ENCODE measurements at regions not wholly inside any gene's neighbourhood (a gene's known extent, or its start where the extent isn't known, plus 50 kb on each side); places are given as distances from the start of the nearest gene placed in this dataset.

DNA sequence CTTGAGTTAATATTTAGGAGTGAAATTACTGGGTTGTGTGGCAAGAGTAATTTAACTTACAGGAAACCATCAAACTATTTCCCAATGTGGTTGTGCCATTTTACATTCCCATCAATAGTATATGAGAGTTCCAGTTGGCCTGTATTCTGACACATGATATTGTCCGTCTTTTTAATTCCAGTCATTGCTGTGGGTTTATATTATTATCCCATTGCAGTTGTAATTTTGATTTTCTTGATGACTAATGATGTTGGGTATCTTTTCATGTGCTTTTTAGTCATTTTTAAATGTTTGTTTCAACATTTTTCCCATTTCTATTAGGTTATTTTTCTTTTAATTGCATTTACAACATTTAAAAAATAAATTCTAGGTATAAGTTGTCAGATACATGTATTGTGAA lies 614.0 kb downstream of the UTRN start:
- TF ChIP-seq, protein P1, sequence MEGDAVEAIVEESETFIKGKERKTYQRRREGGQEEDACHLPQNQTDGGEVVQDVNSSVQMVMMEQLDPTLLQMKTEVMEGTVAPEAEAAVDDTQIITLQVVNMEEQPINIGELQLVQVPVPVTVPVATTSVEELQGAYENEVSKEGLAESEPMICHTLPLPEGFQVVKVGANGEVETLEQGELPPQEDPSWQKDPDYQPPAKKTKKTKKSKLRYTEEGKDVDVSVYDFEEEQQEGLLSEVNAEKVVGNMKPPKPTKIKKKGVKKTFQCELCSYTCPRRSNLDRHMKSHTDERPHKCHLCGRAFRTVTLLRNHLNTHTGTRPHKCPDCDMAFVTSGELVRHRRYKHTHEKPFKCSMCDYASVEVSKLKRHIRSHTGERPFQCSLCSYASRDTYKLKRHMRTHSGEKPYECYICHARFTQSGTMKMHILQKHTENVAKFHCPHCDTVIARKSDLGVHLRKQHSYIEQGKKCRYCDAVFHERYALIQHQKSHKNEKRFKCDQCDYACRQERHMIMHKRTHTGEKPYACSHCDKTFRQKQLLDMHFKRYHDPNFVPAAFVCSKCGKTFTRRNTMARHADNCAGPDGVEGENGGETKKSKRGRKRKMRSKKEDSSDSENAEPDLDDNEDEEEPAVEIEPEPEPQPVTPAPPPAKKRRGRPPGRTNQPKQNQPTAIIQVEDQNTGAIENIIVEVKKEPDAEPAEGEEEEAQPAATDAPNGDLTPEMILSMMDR (IDR thresholded peaks at IDR 0.05) = no peak
- TF ChIP-seq POLR2A (IDR thresholded peaks at IDR 0.05) = no peak
- no peak for DNase-seq
- Histone ChIP-seq H3K27me3 (no peaks in the 10 kb centered on the region), H3K9me3 (no peaks in the 10 kb centered on the region), H3K4me1 (no peaks in the 10 kb centered on the region), H3K36me3 (no peaks in the 10 kb centered on the region), H3K4me3 (no peak overlapping the region), H3K27ac (no peak overlapping the region)
- intact Hi-C loops (cut with DNase I; ENCODE audit: low total_unique reads) = no loop called here

DNA sequence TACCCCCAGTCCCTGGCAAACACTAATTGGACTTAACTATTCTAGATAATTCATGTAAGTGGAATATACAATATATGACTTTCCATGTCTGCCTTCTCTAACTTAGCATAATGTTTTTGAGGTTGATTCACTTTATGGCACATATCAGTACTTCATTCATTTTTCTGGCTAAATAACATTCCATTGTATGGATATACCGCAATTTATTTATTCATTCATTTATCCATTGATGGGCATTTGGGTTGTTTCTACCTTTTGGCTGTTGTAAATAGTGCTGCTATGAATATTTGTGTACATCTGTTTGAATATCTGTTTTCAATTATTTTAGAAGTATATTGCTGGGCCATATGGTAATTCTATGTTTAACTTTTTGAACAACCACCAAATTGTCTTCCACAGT lies 616.3 kb downstream of the UTRN start:
- no peaks in the 10 kb centered on the region for H3K9me3 ChIP-seq
- no peaks in the 10 kb centered on the region for H3K4me1 ChIP-seq
- H3K36me3 ChIP-seq = no peaks in the 10 kb centered on the region
- intact Hi-C loops (cut with DNase I; ENCODE audit: low total_unique reads) = no loop called here
- no peaks in the 10 kb centered on the region for H3K27me3 ChIP-seq
- DNase-seq = no peak
- H3K27ac ChIP-seq = no peak overlapping the region
- no peak overlapping the region for H3K4me3 ChIP-seq
- TF ChIP-seq POLR2A (IDR thresholded peaks at IDR 0.05) = no peak
- TF ChIP-seq, protein P1 (IDR thresholded peaks at IDR 0.05) = no peak

DNA sequence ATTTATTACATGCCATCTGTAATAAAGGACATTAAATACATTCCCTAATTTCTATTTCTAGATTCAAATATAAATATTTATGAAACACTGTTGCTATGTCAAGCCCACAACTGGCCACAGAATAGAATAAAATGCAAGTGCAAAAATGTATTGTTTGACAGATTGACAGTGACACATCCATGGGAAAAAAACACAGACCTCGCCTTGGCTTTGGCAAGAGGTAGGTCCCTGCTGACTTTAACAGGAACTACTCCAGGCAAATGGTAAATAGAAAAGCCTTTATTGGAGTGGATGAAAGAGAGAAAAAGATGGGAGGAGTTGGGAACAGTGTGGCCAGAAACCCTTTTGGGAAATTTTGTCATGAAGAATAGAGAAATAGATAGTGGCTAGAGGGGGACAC lies 622.9 kb downstream of the UTRN start:
- Histone ChIP-seq H3K4me1 (no peaks in the 10 kb centered on the region), H3K36me3 (no peaks in the 10 kb centered on the region), H3K4me3 (no peak overlapping the region), H3K9me3 (no peaks in the 10 kb centered on the region), H3K27ac (no peak overlapping the region), H3K27me3 (no peaks in the 10 kb centered on the region)
- intact Hi-C loops (cut with DNase I; ENCODE audit: low total_unique reads) = no loop called here
- TF ChIP-seq, protein P1 (IDR thresholded peaks at IDR 0.05) = no peak
- TF ChIP-seq POLR2A (IDR thresholded peaks at IDR 0.05) = no peak
- no peak for DNase-seq

DNA sequence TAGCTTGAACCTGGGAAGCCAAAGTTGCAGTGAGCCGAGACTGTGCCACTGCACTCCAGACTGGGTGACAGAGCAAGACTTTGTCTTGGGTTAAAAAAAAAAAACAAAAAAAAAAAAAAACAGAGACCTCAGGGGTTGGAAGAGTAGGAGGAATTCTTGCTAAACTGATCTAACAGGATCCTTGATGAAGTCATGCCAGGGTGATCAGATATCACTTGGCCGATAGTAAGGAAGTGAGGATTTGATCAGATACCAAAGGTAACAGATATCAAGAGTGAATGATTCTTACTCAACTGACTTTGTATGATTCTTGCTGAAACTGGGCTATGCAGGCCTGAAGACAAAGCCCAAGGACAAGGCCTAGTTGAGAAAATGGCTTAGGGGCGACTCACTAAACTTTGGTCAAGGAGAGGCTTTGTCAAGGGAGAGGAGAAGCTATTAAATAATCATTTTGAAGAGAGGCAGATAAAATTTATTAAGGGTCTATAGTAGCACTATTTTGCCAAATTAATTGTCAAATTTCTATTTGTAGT lies 624.7 kb downstream of the UTRN start:
- intact Hi-C loops (cut with DNase I; ENCODE audit: low total_unique reads) = no loop called here
- Histone ChIP-seq H3K9me3 (no peaks in the 10 kb centered on the region), H3K4me3 (no peak overlapping the region), H3K36me3 (no peaks in the 10 kb centered on the region), H3K27me3 (no peaks in the 10 kb centered on the region), H3K4me1 (no peaks in the 10 kb centered on the region), H3K27ac (no peak overlapping the region)
- TF ChIP-seq, protein P1 (IDR thresholded peaks at IDR 0.05) = no peak
- no peak for TF ChIP-seq POLR2A (IDR thresholded peaks at IDR 0.05)
- no peak for DNase-seq

DNA sequence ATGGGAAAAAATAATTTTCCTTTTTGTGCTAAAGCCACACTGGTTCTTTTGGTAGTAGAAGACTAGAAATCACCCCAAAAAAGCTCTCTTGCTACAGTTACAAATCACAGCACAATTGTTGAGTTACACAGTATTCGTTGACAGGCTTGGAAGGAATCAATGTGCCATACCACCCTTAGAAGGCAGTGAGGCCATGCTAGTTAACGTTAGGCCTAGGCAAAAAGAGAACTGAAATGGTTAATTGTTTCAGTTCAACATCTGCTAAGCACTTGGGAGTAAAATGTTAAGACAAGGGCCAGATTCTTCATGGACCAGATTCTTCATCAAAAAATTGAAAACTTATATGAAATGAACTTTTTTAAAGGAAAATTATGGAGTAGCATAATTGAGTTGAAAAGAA lies 626.2 kb downstream of the UTRN start:
- H3K4me3 ChIP-seq = no peak overlapping the region
- TF ChIP-seq POLR2A (IDR thresholded peaks at IDR 0.05) = no peak
- TF ChIP-seq, protein P1 (IDR thresholded peaks at IDR 0.05) = no peak
- intact Hi-C loops (cut with DNase I; ENCODE audit: low total_unique reads) = no loop called here
- no peaks in the 10 kb centered on the region for H3K36me3 ChIP-seq
- no peaks in the 10 kb centered on the region for H3K27me3 ChIP-seq
- DNase-seq = no peak
- H3K27ac ChIP-seq = no peak overlapping the region
- no peaks in the 10 kb centered on the region for H3K4me1 ChIP-seq
- no peaks in the 10 kb centered on the region for H3K9me3 ChIP-seq
